ENCODE measurements at regions not wholly inside any gene's neighbourhood (a gene's known extent, or its start where the extent isn't known, plus 50 kb on each side); places are given as distances from the start of the nearest gene placed in this dataset.

DNA sequence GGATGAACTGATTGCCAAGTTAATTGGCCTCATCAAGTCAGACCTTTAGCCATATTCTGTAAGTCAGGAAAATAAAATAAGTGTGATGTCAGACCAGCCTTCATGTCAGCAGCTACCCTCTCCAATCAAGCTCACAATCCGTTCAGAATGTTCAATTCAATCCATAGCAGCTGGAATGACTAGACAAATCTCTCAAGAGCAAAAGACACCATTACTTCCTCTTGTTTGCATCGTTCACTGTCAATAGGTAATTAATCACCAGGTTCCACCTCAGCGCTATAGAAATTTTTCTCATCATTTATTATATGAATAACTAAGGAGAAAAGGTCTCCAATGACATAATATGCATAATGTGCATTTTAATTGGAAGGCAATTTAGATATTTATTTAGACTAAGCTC, 321.0 kb upstream of the GRIA3 start:
- intact Hi-C loops (cut with DNase I; ENCODE audit: low total_unique reads): no loop called here
- H3K27me3 ChIP-seq: no peaks in the 10 kb centered on the region
- no peaks in the 10 kb centered on the region for H3K9me3 ChIP-seq
- no peak overlapping the region for H3K4me3 ChIP-seq
- H3K36me3 ChIP-seq (ENCODE audit: low read depth, missing control alignments): no peaks in the 10 kb centered on the region
- no peak for DNase-seq
- WGBS, 2 donors: 59 to 94% methylated on average over 3 of the region's 3 CpGs
- TF ChIP-seq, protein P1, sequence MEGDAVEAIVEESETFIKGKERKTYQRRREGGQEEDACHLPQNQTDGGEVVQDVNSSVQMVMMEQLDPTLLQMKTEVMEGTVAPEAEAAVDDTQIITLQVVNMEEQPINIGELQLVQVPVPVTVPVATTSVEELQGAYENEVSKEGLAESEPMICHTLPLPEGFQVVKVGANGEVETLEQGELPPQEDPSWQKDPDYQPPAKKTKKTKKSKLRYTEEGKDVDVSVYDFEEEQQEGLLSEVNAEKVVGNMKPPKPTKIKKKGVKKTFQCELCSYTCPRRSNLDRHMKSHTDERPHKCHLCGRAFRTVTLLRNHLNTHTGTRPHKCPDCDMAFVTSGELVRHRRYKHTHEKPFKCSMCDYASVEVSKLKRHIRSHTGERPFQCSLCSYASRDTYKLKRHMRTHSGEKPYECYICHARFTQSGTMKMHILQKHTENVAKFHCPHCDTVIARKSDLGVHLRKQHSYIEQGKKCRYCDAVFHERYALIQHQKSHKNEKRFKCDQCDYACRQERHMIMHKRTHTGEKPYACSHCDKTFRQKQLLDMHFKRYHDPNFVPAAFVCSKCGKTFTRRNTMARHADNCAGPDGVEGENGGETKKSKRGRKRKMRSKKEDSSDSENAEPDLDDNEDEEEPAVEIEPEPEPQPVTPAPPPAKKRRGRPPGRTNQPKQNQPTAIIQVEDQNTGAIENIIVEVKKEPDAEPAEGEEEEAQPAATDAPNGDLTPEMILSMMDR (IDR thresholded peaks at IDR 0.05): no peak
- TF ChIP-seq POLR2A (IDR thresholded peaks at IDR 0.05): no peak
- H3K4me1 ChIP-seq: no peaks in the 10 kb centered on the region
- H3K27ac ChIP-seq: no peak overlapping the region

DNA sequence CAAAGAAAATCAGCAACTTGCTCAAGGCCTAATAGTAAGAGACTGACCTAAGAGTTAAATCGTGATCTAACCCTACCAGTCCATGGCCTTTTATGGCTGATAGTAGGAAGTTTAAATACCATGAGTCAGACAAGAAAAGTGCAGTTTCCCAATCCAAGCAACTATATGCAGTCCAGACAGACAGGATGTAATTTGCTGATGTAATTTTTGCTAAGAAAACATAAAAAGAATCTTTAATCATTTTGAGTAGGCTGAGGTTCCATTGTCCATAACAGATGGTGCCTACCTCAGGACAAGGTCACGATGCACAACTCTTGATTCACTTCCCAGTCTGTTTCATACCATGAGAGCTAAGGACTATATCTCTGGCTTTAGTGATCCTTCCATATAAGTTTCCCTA, 317.5 kb upstream of the GRIA3 start:
- intact Hi-C loops (cut with DNase I; ENCODE audit: low total_unique reads): no loop called here
- no peak for DNase-seq
- no peaks in the 10 kb centered on the region for H3K27me3 ChIP-seq

DNA sequence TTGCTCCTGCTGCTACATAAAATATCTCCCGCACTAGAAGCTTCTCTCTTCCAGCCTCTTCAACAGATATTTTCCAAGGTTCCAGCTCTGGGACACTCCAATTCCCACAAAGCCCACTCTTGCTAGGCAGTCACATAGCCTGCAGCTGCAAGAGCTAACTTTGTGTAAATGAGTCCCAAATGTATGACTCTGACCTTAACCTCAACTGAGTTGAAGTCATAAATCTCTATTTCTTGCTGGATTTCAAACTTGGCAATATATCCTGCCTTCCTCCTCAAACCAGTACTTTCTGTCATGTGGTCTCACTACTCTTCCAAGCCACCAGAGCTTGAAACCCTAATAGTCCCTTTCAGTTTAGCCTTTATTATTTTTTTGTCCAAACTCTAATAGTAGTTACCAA, 315.4 kb upstream of the GRIA3 start:
- Histone ChIP-seq H3K4me3 (no peak overlapping the region), H3K9me3 (no peaks in the 10 kb centered on the region), H3K4me1 (no peaks in the 10 kb centered on the region), H3K27ac (no peak overlapping the region), H3K36me3 (ENCODE audit: low read depth, missing control alignments) (no peaks in the 10 kb centered on the region), H3K27me3 (no peaks in the 10 kb centered on the region)
- peak; percentile 11 for DNase-seq
- WGBS, 2 donors: 44 to 50% methylated on average over 1 of the region's 1 CpG
- intact Hi-C loops (cut with DNase I; ENCODE audit: low total_unique reads): no loop called here
- TF ChIP-seq, protein P1 (IDR thresholded peaks at IDR 0.05): no peak
- TF ChIP-seq POLR2A (IDR thresholded peaks at IDR 0.05): no peak

More for the DNA sequence above, 317.5 kb upstream of the GRIA3 start:
- no peaks in the 10 kb centered on the region for H3K4me1 ChIP-seq
- 63 to 71% methylated on average over 2 of the region's 2 CpGs for WGBS, 2 donors
- TF ChIP-seq POLR2A (IDR thresholded peaks at IDR 0.05): no peak
- no peak overlapping the region for H3K27ac ChIP-seq
- H3K9me3 ChIP-seq: no peaks in the 10 kb centered on the region
- H3K4me3 ChIP-seq: no peak overlapping the region
- H3K36me3 ChIP-seq (ENCODE audit: low read depth, missing control alignments): no peaks in the 10 kb centered on the region

DNA sequence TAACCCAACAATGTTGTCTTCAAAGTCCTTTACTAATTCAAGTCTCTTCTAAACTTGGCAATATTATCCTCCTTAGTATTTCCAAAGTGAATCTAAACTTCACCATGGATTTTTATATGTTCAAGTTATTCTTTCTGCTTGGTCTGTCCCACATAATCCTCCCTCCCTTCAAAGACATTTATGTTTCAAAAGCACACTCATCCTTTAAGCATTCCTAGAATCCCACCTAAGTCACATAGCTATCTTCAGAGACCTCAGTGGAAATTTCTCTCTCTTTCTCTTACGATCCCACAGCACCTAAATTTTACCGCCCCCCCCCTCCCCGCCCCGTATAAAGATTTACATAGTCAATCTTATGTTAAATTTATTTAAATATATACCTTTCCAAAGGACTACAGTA, 314.9 kb upstream of the GRIA3 start:
- H3K9me3 ChIP-seq: no peaks in the 10 kb centered on the region
- no peak for TF ChIP-seq POLR2A (IDR thresholded peaks at IDR 0.05)
- TF ChIP-seq, protein P1 (IDR thresholded peaks at IDR 0.05): no peak
- intact Hi-C loops (cut with DNase I; ENCODE audit: low total_unique reads): no loop called here
- 87 to 98% methylated on average over 4 of the region's 4 CpGs for WGBS, 2 donors
- H3K4me1 ChIP-seq: no peaks in the 10 kb centered on the region
- H3K27me3 ChIP-seq: no peaks in the 10 kb centered on the region
- no peak for DNase-seq
- no peak overlapping the region for H3K27ac ChIP-seq
- no peaks in the 10 kb centered on the region for H3K36me3 ChIP-seq (ENCODE audit: low read depth, missing control alignments)
- H3K4me3 ChIP-seq: no peak overlapping the region

DNA sequence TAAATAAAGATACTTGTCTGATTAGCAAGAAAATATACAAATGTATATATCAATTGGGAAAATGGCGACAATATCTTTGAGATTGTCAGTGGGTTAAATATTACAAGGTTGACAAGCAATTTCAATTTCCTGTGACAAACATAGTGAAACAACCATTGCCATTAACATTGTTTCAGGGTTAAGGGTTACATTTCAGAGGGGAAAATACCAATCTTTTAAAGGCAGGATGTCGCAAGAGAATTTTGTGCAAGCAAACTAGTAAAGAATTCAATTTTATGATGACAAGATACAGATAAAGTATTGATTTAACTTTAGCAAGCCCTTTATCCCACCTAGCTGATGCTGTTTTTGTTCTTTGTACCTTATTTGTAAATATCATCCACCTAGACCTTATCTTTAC, 305.8 kb upstream of the GRIA3 start:
- H3K9me3 ChIP-seq: no peaks in the 10 kb centered on the region
- no peaks in the 10 kb centered on the region for H3K27me3 ChIP-seq
- intact Hi-C loops (cut with DNase I; ENCODE audit: low total_unique reads): no loop called here
- H3K4me1 ChIP-seq: no peaks in the 10 kb centered on the region
- WGBS, 2 donors: 88% methylated on average over 2 of the region's 2 CpGs
- TF ChIP-seq, protein P1 (IDR thresholded peaks at IDR 0.05): no peak
- no peak for TF ChIP-seq POLR2A (IDR thresholded peaks at IDR 0.05)
- H3K36me3 ChIP-seq (ENCODE audit: low read depth, missing control alignments): no peaks in the 10 kb centered on the region
- DNase-seq: no peak
- H3K4me3 ChIP-seq: no peak overlapping the region
- H3K27ac ChIP-seq: no peak overlapping the region

Data from testis (tissue), 2 donors.